ENCODE measurements at regions not wholly inside any gene's neighbourhood (a gene's known extent, or its start where the extent isn't known, plus 50 kb on each side); places are given as distances from the start of the nearest gene placed in this dataset.

GRCh38 chr12:124631681-124632256 lies 64.4 kb upstream of the NCOR2 start:
- no peak for DNase-seq (ENCODE audit: low read depth in 2 of 2)

- no peak for DNase-seq (ENCODE audit: low read depth in 2 of 2)
Observed at GRCh38 chr12:124630791-124631313, 63.4 kb upstream of the NCOR2 start.

- no peak for DNase-seq (ENCODE audit: low read depth in 2 of 2)
Observed at GRCh38 chr12:124629789-124630480, 62.5 kb upstream of the NCOR2 start.

- DNase-seq (ENCODE audit: low read depth in 2 of 2) = no peak
Observed at GRCh38 chr12:124629117-124629516, 61.7 kb upstream of the NCOR2 start.

- DNase-seq (ENCODE audit: low read depth in 2 of 2) = no peak
Observed at GRCh38 chr12:124627956-124628355, 60.5 kb upstream of the NCOR2 start.

- DNase-seq (ENCODE audit: low read depth in 2 of 2) = no peak
Observed at GRCh38 chr12:124626971-124627411, 59.6 kb upstream of the NCOR2 start.

- no peak for DNase-seq (ENCODE audit: low read depth in 2 of 2)
Observed at GRCh38 chr12:124625867-124626675, 58.7 kb upstream of the NCOR2 start.

GRCh38 chr12:124624823-124625222 lies 57.4 kb upstream of the NCOR2 start:
- no peak for DNase-seq (ENCODE audit: low read depth in 2 of 2)

- no peak for DNase-seq (ENCODE audit: low read depth in 2 of 2)
Observed at GRCh38 chr12:124623344-124624035, 56.1 kb upstream of the NCOR2 start.

GRCh38 chr12:124622764-124623163 lies 55.4 kb upstream of the NCOR2 start:
- no peak for DNase-seq (ENCODE audit: low read depth in 2 of 2)

GRCh38 chr12:124622331-124622730 lies 54.9 kb upstream of the NCOR2 start:
- DNase-seq (ENCODE audit: low read depth in 2 of 2) = no peak

- no peak for DNase-seq (ENCODE audit: low read depth in 2 of 2)
Observed at GRCh38 chr12:124621296-124621660, 53.9 kb upstream of the NCOR2 start.

- no peak for DNase-seq (ENCODE audit: low read depth in 2 of 2)
Observed at GRCh38 chr12:124620606-124621295, 53.3 kb upstream of the NCOR2 start.

- no peak for DNase-seq (ENCODE audit: low read depth in 2 of 2)
Observed at GRCh38 chr12:124618291-124618902, 51.0 kb upstream of the NCOR2 start.

GRCh38 chr12:124617615-124618014 lies 50.2 kb upstream of the NCOR2 start:
- DNase-seq (ENCODE audit: low read depth in 2 of 2) = no peak
